ENCODE measurements at regions not wholly inside any gene's neighbourhood (a gene's known extent, or its start where the extent isn't known, plus 50 kb on each side); places are given as distances from the start of the nearest gene placed in this dataset.

- Histone ChIP-seq H3K27ac (no peak overlapping the region), H3K4me2 (ENCODE audit: low read length) (no peak overlapping the region), H3K9me3 (ENCODE audit: control insufficient read depth, low read length) (no peaks in the 10 kb centered on the region), H3K36me3 (ENCODE audit: control insufficient read depth, insufficient read depth, low read length) (no peaks in the 10 kb centered on the region), H3K27me3 (ENCODE audit: control insufficient read depth, insufficient read depth, low read length) (no peaks in the 10 kb centered on the region), H2AFZ (peak overlapping the region; percentile 51), H3K79me2 (no peaks in the 10 kb centered on the region), H3K4me3 (ENCODE audit: low read depth, low read length) (no peak overlapping the region), H3K9ac (no peak overlapping the region), H3K4me1 (peaks cover 5% of the 10 kb centered on the region)
- peak; percentile 65 for TF ChIP-seq CTCF (IDR thresholded peaks at IDR 0.05)
Measured at GRCh38 chr5:146947181-146947941, 68.8 kb upstream of the PPP2R2B start.

GRCh38 chr5:146948666-146949065 lies 70.1 kb upstream of the PPP2R2B start:
- Histone ChIP-seq H3K36me3 (ENCODE audit: control insufficient read depth, insufficient read depth, low read length) (no peaks in the 10 kb centered on the region), H2AFZ (no peak overlapping the region), H3K9ac (no peak overlapping the region), H3K4me2 (ENCODE audit: low read length) (no peak overlapping the region), H3K4me3 (ENCODE audit: low read depth, low read length) (no peak overlapping the region), H3K27me3 (ENCODE audit: control insufficient read depth, insufficient read depth, low read length) (no peaks in the 10 kb centered on the region), H3K9me3 (ENCODE audit: control insufficient read depth, low read length) (no peaks in the 10 kb centered on the region), H3K79me2 (no peaks in the 10 kb centered on the region), H3K27ac (no peak overlapping the region), H3K4me1 (peaks cover 5% of the 10 kb centered on the region)
- TF ChIP-seq CTCF (IDR thresholded peaks at IDR 0.05) = no peak

- no peak overlapping the region for H3K9ac ChIP-seq
Measured at GRCh38 chr5:146952168-146952567, 73.6 kb upstream of the PPP2R2B start.

GRCh38 chr5:146956217-146956616 lies 77.7 kb upstream of the PPP2R2B start:
- Histone ChIP-seq H3K36me3 (ENCODE audit: control insufficient read depth, insufficient read depth, low read length) (no peaks in the 10 kb centered on the region), H3K9ac (no peak overlapping the region), H3K9me3 (ENCODE audit: control insufficient read depth, low read length) (no peaks in the 10 kb centered on the region), H2AFZ (no peak overlapping the region), H3K4me1 (no peaks in the 10 kb centered on the region), H3K4me3 (ENCODE audit: low read depth, low read length) (no peak overlapping the region), H3K27me3 (ENCODE audit: control insufficient read depth, insufficient read depth, low read length) (no peaks in the 10 kb centered on the region), H3K27ac (no peak overlapping the region), H3K79me2 (no peaks in the 10 kb centered on the region), H3K4me2 (ENCODE audit: low read length) (no peak overlapping the region)
- no peak for TF ChIP-seq CTCF (IDR thresholded peaks at IDR 0.05)

More at GRCh38 chr5:146952168-146952567, 73.6 kb upstream of the PPP2R2B start:
- H3K27ac ChIP-seq = no peak overlapping the region
- no peak for TF ChIP-seq CTCF (IDR thresholded peaks at IDR 0.05)
- no peak overlapping the region for H2AFZ ChIP-seq
- H3K4me1 ChIP-seq = no peaks in the 10 kb centered on the region
- H3K9me3 ChIP-seq (ENCODE audit: control insufficient read depth, low read length) = no peaks in the 10 kb centered on the region
- H3K79me2 ChIP-seq = no peaks in the 10 kb centered on the region
- no peaks in the 10 kb centered on the region for H3K27me3 ChIP-seq (ENCODE audit: control insufficient read depth, insufficient read depth, low read length)
- no peak overlapping the region for H3K4me2 ChIP-seq (ENCODE audit: low read length)
- no peaks in the 10 kb centered on the region for H3K36me3 ChIP-seq (ENCODE audit: control insufficient read depth, insufficient read depth, low read length)
- no peak overlapping the region for H3K4me3 ChIP-seq (ENCODE audit: low read depth, low read length)

GRCh38 chr5:146959360-146959759 lies 80.8 kb upstream of the PPP2R2B start:
- peak overlapping the region; percentile 13 for H2AFZ ChIP-seq
- H3K4me1 ChIP-seq = no peaks in the 10 kb centered on the region
- no peaks in the 10 kb centered on the region for H3K79me2 ChIP-seq
- H3K27ac ChIP-seq = no peak overlapping the region
- no peak for TF ChIP-seq CTCF (IDR thresholded peaks at IDR 0.05)
- H3K9me3 ChIP-seq (ENCODE audit: control insufficient read depth, low read length) = no peaks in the 10 kb centered on the region
- H3K4me2 ChIP-seq (ENCODE audit: low read length) = no peak overlapping the region
- no peaks in the 10 kb centered on the region for H3K27me3 ChIP-seq (ENCODE audit: control insufficient read depth, insufficient read depth, low read length)
- no peaks in the 10 kb centered on the region for H3K36me3 ChIP-seq (ENCODE audit: control insufficient read depth, insufficient read depth, low read length)
- no peak overlapping the region for H3K9ac ChIP-seq
- no peak overlapping the region for H3K4me3 ChIP-seq (ENCODE audit: low read depth, low read length)
